Loucy (cell line): ENCODE measurements at regions not wholly inside any gene's neighbourhood (a gene's known extent, or its start where the extent isn't known, plus 50 kb on each side); places are given as distances from the start of the nearest gene placed in this dataset.

ENCODE experiments used
- CTCF ChIP-seq: fragments of 200-600 bp; sonication (generic); conservative IDR thresholded peaks from 2 replicates; pipeline ENCODE4 v1.5.1; 2014; ENCODE audit warnings: mild to moderate bottlenecking, antibody characterized with exemption, low read length
- EZH2phosphoT487 ChIP-seq: fragments of 200-600 bp; IDR thresholded peaks from 2 replicates; pipeline ENCODE4 v1.6.1; 2018; ENCODE audit warnings: antibody characterized with exemption, mild to moderate bottlenecking, moderate library complexity, borderline replicate concordance

- TF ChIP-seq CTCF (no peak), EZH2phosphoT487 (no peak)
Observed at GRCh38 chr7:17093461-17093860, 205.0 kb upstream of the AHR start.
